Panc1 (cell line): ENCODE measurements at regions not wholly inside any gene's neighbourhood (a gene's known extent, or its start where the extent isn't known, plus 50 kb on each side); places are given as distances from the start of the nearest gene placed in this dataset.

Experiments
- CTCF ChIP-seq: fragments of 450-650 bp; IDR thresholded peaks from 2 replicates; pipeline ENCODE4 v1.5.1; 2017; ENCODE audit warnings: mild to moderate bottlenecking
- POLR2AphosphoS5 ChIP-seq: IDR thresholded peaks from 2 replicates; pipeline ENCODE4 v1.6.1; 2012; ENCODE audit warnings: mild to moderate bottlenecking, low read depth, low read length, moderate library complexity
- REST ChIP-seq, 2 experiments: IDR thresholded peaks; 2 replicates each; pipeline ENCODE4 v1.6.1; 2011 to 2012; ENCODE audit warnings: low read depth in 2 of 2, control low read depth in 1 of 2, low read length in 1 of 2, mild to moderate bottlenecking in 1 of 2, moderate library complexity in 1 of 2; ENCODE audit not compliant: insufficient read depth in 1 of 2
- SIN3A ChIP-seq: IDR thresholded peaks from 2 replicates; pipeline ENCODE4 v1.6.1; 2012; ENCODE audit warnings: low read depth, mild to moderate bottlenecking, low read length, moderate library complexity, borderline replicate concordance; ENCODE audit not compliant: insufficient read depth

GRCh38 chr1:60342569-60342968 lies 269.0 kb upstream of the C1orf87 start:
- TF ChIP-seq CTCF: no peak
- no peak for TF ChIP-seq SIN3A
- no peak for TF ChIP-seq POLR2AphosphoS5
- TF ChIP-seq REST (IDR thresholded peaks at IDR 0.05; ENCODE audit: insufficient read depth in 1 of 2, low read depth in 2 of 2, low read length in 1 of 2): no peak
